IMR-90 (cell line): ENCODE measurements at regions not wholly inside any gene's neighbourhood (a gene's known extent, or its start where the extent isn't known, plus 50 kb on each side); places are given as distances from the start of the nearest gene placed in this dataset.

ENCODE experiments used
- ATAC-seq: fragments of 200-7000 bp; cut with Tn5 transposase; 2 replicates; pipeline ENCODE4 v1.9.1; 2020; ENCODE audit warnings: low read depth, mild to moderate bottlenecking, moderate library complexity
- BruUV-seq: library from RNA; stranded (reverse); fragments of 400-500 nt; replicated peaks from 2 replicates; lab custom pipeline; 2021; lab: Mats Ljungman, UMichigan
- CTCF ChIA-PET: fragments of 300-600 bp; formaldehyde crosslinking; extraction: SDS; loops from one replicate; lab custom pipeline; 2021; ENCODE audit warnings: antibody characterized with exemption; lab: Yijun Ruan, JAX
- POLR2A ChIA-PET: fragments of 300-600 bp; sonication (Branson Sonifier 250); formaldehyde crosslinking; loops from one replicate; lab custom pipeline; 2022; ENCODE audit warnings: antibody characterized with exemption; ENCODE audit not compliant: unreplicated experiment; lab: Charles Lee
- DNase-seq: peaks from one replicate; pipeline ENCODE4 v3.0.0; 2013
- H2AFZ ChIP-seq: replicated peaks from 2 replicates; pipeline ENCODE3; 2013; ENCODE audit warnings: low read length, mild to moderate bottlenecking; ENCODE audit not compliant: poor library complexity
- H2AK5ac ChIP-seq: 2 replicates; pipeline ENCODE4 v1.6.1; 2013; ENCODE audit warnings: low read depth, low read length, inconsistent platforms
- H2AK9ac ChIP-seq: replicated peaks from 2 replicates; pipeline ENCODE3; 2013; ENCODE audit warnings: mild to moderate bottlenecking, low read depth, low read length, moderate library complexity; ENCODE audit not compliant: poor library complexity
- H2BK120ac ChIP-seq: 2 replicates; pipeline ENCODE4 v1.6.1; 2013; ENCODE audit warnings: low read depth, low read length, inconsistent platforms
- H2BK15ac ChIP-seq: 3 replicates; pipeline ENCODE4 v1.6.1; 2013; ENCODE audit warnings: low read depth, low read length, inconsistent platforms
- H2BK20ac ChIP-seq: 2 replicates; pipeline ENCODE4 v1.6.1; 2013; ENCODE audit warnings: low read depth, mild to moderate bottlenecking, inconsistent platforms, low read length, moderate library complexity
- H2BK5ac ChIP-seq: 2 replicates; pipeline ENCODE4 v1.6.1; 2013; ENCODE audit warnings: mild to moderate bottlenecking, low read depth, low read length, inconsistent platforms; ENCODE audit not compliant: poor library complexity, severe bottlenecking
- H3K14ac ChIP-seq: replicated peaks from 2 replicates; pipeline ENCODE4 v1.6.1; 2013; ENCODE audit warnings: low read depth, low read length, inconsistent platforms
- H3K18ac ChIP-seq: 2 replicates; pipeline ENCODE4 v1.6.1; 2013; ENCODE audit warnings: low read depth, low read length, control low read depth
- H3K23ac ChIP-seq: 2 replicates; pipeline ENCODE4 v1.6.1; 2013; ENCODE audit warnings: low read depth, low read length, inconsistent platforms
- H3K27ac ChIP-seq: 2 replicates; pipeline ENCODE4 v1.5.1; 2013; ENCODE audit warnings: mild to moderate bottlenecking, control low read depth, low read length; ENCODE audit not compliant: insufficient read depth
- H3K27me3 ChIP-seq: 2 replicates; pipeline ENCODE4 v1.6.1; 2013; ENCODE audit warnings: low read length; ENCODE audit not compliant: control insufficient read depth, insufficient read depth
- H3K36me3 ChIP-seq: 2 replicates; pipeline ENCODE4 v1.6.1; 2013; ENCODE audit warnings: low read length, mixed read lengths; ENCODE audit not compliant: control insufficient read depth, insufficient read depth
- H3K4ac ChIP-seq: 2 replicates; pipeline ENCODE4 v1.6.1; 2013; ENCODE audit warnings: low read depth, low read length, inconsistent platforms
- H3K4me1 ChIP-seq: 2 replicates; pipeline ENCODE4 v1.6.1; 2013; ENCODE audit warnings: low read length, mixed read lengths; ENCODE audit not compliant: control insufficient read depth, insufficient read depth
- H3K4me2 ChIP-seq: 2 replicates; pipeline ENCODE4 v1.6.1; 2013; ENCODE audit warnings: low read depth, mild to moderate bottlenecking, control low read depth, low read length, moderate library complexity
- H3K4me3 ChIP-seq: 2 replicates; pipeline ENCODE4 v1.5.1; 2013; ENCODE audit warnings: low read depth, mild to moderate bottlenecking, control low read depth, low read length, moderate library complexity; ENCODE audit not compliant: insufficient read depth
- H3K56ac ChIP-seq: 2 replicates; pipeline ENCODE4 v1.6.1; 2013; ENCODE audit warnings: low read length, inconsistent platforms; ENCODE audit not compliant: insufficient read depth; ENCODE audit errors: extremely low read depth
- H3K79me1 ChIP-seq, 2 experiments: 2 replicates each; pipeline ENCODE4 v1.6.1; 2013; ENCODE audit warnings: low read length in 2 of 2, inconsistent platforms in 1 of 2, low read depth in 1 of 2
- H3K9ac ChIP-seq: 2 replicates; pipeline ENCODE4 v1.6.1; 2013; ENCODE audit warnings: low read depth, low read length, control low read depth
- H3K9me1 ChIP-seq: 2 replicates; pipeline ENCODE4 v1.6.1; 2013; ENCODE audit warnings: low read length, inconsistent platforms; ENCODE audit not compliant: insufficient read depth
- H3K9me3 ChIP-seq: 2 replicates; pipeline ENCODE4 v1.6.1; 2013; ENCODE audit warnings: low read length; ENCODE audit not compliant: control insufficient read depth, insufficient read depth
- H4K20me1 ChIP-seq: 2 replicates; pipeline ENCODE4 v1.6.1; 2013; ENCODE audit warnings: low read length, inconsistent platforms; ENCODE audit not compliant: insufficient read depth
- H4K5ac ChIP-seq: 2 replicates; pipeline ENCODE4 v1.6.1; 2013; ENCODE audit warnings: mild to moderate bottlenecking, low read depth, low read length, control low read depth
- H4K8ac ChIP-seq, 2 experiments: 2 replicates each; pipeline ENCODE4 v1.6.1; 2013; ENCODE audit warnings: low read depth in 2 of 2, low read length in 2 of 2, control low read depth in 1 of 2, inconsistent platforms in 1 of 2
- H4K91ac ChIP-seq: 2 replicates; pipeline ENCODE4 v1.6.1; 2013; ENCODE audit warnings: low read depth, low read length, inconsistent platforms; ENCODE audit not compliant: insufficient read depth
- CEBPB ChIP-seq: IDR thresholded peaks from 2 replicates; pipeline ENCODE4 v1.6.1; 2012; ENCODE audit warnings: low read depth, low read length, improper control_type of control experiment
- MAFK ChIP-seq: IDR thresholded peaks from 2 replicates; pipeline ENCODE4 v1.6.1; 2012; ENCODE audit warnings: low read depth, low read length, improper control_type of control experiment
- WGBS, 2 experiments: methylation state at CpG; one replicate each; pipeline versions ENCODE4 v1.1.5 to v1.1.7; 2013; ENCODE audit warnings: missing lambda C conversion rate in 2 of 2; ENCODE audit not compliant: insufficient read length in 1 of 2; ENCODE audit errors: extremely low coverage in 2 of 2; 5-methylcytosine and 5-hydroxymethylcytosine counted together
- dilution Hi-C: fragments of 300-500 bp; cut with HindIII; formaldehyde crosslinking; loops from one replicate; pipeline ENCODE4 v1.14.3; 2018; ENCODE audit warnings: low sequenced_read_pairs; ENCODE audit not compliant: unreplicated experiment
- in situ Hi-C: fragments of 300-500 bp; cut with MboI; formaldehyde crosslinking; loops from 3 replicates; pipeline ENCODE4 v1.14.3; 2019; ENCODE audit warnings: low sequenced_read_pairs, inconsistent platforms, mixed read lengths
- intact Hi-C: fragments of 100-400 bp; cut with micrococcal nuclease; formaldehyde crosslinking; loops from 2 replicates; pipeline ENCODE4 v1.10.0; 2022

- Histone ChIP-seq H2AK5ac (no peak overlapping the region), H4K91ac (no peak overlapping the region), H3K4me2 (no peak overlapping the region), H2BK120ac (no peak overlapping the region), H2BK15ac (no peak overlapping the region), H3K18ac (no peak overlapping the region), H2AK9ac (no peak overlapping the region), H3K9ac (no peak overlapping the region), H2BK5ac (no peak overlapping the region), H3K79me1 (no peaks in the 10 kb centered on the region), H3K4ac (no peak overlapping the region), H3K4me1 (no peaks in the 10 kb centered on the region), H3K36me3 (no peaks in the 10 kb centered on the region), H3K56ac (no peak overlapping the region), H4K20me1 (no peaks in the 10 kb centered on the region), H3K14ac (no peak overlapping the region), H4K8ac (no peak overlapping the region), H3K23ac (no peak overlapping the region), H4K5ac (no peak overlapping the region), H2BK20ac (no peak overlapping the region), H3K27me3 (no peaks in the 10 kb centered on the region), H3K9me1 (no peaks in the 10 kb centered on the region), H2AFZ (no peak overlapping the region), H3K9me3 (no peaks in the 10 kb centered on the region), H3K27ac (no peak overlapping the region), H3K4me3 (no peak overlapping the region)
- no CpG with 5 or more reads among the region's 4 CpGs for WGBS, 2 experiments
- intact Hi-C loops, result loop anchor here (10.0 kb wide), 1 partner anchor 78 kb away; no protein-coding TSS in a partner anchor
- dilution Hi-C loops, result no loop called here
- ChIA-PET POLR2A (no interaction called here), CTCF (no interaction called here)
- TF ChIP-seq MAFK (no peak), CEBPB (peak; percentile 21; the same call in 1 of the 2 replicates)
- in situ Hi-C loops, result no loop called here
- ATAC-seq (no peak), DNase-seq (no peak)
- no TSS peak for BruUV-seq
These were observed 603.8 kb downstream of the CDH8 start for GRCh38 chr16:61432421-61432820.
